GM19372 (cell line): ENCODE measurements at regions not wholly inside any gene's neighbourhood (a gene's known extent, or its start where the extent isn't known, plus 50 kb on each side); places are given as distances from the start of the nearest gene placed in this dataset.
"Not testable (repeated sequence)": the region's sequence is repeated elsewhere in the genome, so short reads cannot be mapped to it uniquely, and the experiment has no call there.

Experiments
- ATAC-seq: cut with Tn5 transposase; IDR thresholded peaks from one replicate; pipeline ENCODE4 v1.9.1; 2021; ENCODE audit warnings: mild to moderate bottlenecking, low read depth, moderate library complexity; ENCODE audit not compliant: unreplicated experiment

DNA sequence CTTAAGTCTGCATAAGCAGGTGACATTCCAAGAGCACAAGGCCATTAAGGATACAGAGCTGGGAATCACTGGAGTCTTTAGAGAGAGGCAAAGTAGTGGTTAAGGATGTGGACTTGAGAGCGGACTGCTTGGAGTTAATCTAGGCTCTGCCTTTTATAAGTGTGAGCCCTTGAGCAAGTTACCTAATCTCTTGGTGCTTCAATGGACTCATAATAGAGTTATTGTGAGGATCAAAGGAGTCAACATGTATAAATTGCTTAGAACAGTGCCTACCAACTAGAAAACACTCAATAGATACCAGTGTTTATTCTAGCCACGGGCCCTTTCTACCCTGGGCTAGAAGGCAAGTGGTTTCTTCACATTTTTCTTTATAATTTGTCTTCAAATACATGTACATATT is 819.4 kb downstream of the NR2F1-AS1 start:
- no peak for ATAC-seq

DNA sequence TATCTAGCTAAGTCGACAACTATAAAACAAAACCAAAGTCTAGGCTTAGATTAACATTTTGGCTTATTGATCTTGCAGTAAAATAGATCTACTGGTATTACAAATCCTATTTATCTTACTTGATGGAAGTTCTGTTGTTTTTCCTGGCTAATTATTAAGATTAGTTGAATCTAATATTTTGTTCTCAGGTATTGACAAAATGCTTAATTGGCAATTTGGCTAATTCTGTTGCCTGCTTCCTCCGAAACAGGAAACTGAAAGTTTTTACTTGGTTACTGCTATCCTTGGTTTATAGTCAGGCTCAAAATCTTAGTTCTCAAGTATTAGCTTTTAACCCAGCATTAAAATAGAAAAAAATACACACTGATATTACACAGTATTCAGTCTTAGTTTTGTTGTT is 820.5 kb downstream of the NR2F1-AS1 start:
- ATAC-seq = no peak

DNA sequence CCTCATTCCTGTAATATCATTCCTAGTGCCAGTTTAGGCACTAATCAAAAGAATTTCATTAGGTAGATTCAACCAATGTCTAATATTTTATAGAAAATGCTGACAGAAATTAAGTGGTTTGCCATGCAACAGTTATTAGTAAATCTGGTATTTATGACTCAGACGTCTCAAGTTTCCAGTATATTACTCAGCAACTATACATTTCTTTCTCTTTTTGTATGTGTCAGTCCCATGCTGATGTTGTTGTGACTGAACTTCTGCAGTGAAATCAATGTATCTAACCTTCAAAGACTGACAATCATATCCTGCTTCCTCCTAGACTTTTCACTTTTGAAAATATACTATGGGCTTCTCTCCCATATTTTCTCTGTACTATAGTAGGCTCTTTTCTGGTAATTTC is 822.5 kb downstream of the NR2F1-AS1 start:
- no peak for ATAC-seq

DNA sequence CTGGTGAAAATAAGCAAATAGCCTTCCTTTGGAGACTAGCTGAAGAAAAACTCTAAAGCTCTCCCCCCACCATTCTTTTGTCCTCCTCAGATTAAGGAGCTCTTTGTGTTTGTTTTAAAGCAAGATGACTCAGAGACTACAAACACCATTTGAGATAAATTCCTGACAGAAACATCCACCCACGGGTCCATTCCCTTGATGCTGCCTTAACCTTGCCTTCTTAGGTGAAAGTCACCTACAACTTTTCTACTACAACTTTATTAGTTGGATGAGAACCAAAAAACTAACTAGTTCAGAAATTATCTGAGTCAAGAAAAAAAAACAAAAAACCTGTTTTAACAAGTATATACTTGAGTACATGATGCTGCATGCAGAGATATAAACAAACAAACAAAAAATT is 831.1 kb downstream of the NR2F1-AS1 start:
- ATAC-seq = no peak

DNA sequence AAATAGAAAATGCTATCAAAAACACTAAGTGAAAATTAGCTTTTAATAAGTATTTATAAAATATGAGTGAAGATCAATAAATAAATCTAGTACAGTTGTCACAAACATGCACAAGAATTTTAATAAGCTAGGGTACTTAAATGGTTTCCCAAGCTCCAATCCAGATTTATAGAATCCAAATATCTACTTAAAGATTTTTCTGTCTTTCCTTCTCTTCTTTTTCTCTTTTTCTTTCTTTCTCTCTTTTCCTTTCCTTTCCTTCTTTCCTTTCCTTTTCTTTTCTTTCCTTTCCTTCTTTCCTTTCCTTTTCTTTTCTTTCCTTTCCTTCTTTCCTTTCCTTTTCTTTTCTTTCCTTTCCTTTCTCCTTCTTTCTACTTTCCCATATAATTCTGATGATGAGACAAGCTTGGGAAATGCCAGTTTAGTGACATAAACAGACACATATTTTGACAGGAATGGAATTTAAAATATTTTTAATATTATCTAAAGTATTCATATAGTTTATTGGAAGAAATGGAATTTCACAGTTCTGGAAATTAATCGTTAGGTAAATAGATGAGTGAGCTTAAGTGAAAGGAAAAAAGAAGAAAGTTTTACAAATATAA is 832.8 kb downstream of the NR2F1-AS1 start:
- ATAC-seq = no peak

DNA sequence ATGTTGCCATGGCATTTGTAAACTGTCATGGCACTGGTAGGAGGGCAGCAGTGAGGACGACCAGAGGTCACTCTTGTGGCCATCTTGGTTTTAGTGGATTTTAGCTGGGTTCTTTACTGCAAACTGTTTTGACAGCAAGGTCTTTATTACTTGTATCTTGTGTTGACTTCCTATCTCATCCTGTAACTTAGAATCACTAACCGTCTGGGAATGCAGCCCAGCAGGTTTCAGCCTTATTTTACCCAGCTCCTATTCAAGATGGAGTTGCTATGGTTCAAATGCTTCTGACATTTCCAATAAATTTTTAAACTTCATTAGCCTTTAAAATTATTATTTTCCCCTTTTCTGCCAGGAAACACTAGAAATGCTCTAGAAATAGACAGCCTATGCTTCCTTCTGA is 839.1 kb downstream of the NR2F1-AS1 start:
- no peak for ATAC-seq

DNA sequence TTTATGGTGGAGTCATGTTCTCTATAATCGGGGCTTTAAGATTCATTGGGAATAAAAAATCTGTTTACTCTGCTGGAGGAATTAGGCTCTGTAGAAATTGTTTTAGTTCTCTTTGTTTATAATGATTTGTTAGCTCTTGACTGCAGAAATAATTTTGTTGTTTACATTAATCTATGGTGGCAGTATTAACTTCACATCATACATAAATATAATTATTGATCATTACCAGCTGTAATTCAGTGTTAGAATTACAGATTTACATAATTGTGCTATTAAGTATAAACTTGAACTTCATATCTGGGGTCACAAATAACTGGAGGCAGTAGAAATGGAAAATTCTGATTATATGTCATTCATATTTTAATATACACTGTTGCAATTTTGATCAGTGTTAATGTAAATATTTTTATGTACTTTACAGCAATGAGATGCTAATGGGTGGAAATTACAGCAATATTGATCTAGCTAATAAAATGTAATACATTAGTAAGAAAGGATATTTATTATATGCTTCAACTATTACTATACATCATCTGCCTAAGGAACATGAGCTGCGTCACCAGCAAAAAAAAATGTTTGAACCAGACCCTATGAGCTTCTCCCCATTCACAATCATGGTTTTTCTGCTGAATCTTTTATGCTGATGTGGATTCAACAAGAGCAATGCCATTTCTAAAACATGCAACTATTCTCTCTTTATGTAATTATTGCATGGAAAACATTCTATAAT is 846.6 kb downstream of the NR2F1-AS1 start:
- ATAC-seq = no peak

DNA sequence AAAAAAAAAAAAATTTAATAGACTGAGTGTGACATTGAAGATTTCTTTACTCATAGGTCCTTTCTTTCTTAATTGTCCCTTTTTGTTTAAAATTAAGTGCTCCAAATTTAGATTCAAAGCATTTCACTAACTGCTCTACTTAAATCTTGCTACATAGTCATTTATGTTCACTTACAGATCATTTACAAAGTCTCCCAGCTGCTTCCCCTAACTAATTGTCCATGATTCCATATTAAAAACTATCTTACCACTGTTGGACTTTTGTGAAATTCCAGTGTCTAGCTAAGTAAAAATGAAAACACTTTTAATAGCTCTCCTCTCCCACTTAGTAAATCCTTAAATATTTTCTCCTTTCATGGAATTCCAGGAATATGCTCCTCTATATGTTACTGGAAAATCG is 850.5 kb downstream of the NR2F1-AS1 start:
- no peak for ATAC-seq

DNA sequence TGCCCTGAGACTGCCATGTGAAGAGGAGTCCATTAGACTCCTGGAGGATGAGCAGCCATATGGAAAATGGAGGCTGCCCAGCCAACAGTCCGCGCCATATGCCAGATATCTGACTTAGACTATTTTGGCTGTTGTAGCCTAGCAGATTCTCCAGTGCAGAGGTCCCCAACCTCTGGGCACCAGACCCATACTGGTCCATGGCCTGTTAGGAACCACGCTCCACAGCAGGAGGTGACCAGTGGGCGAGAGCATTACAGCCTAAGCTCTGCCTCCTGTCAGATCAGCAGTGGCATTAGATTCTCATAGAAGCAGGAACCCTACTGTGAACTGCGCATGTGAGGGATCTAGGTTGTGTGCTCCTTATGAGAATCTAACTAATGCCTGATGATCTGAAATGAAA is 851.9 kb downstream of the NR2F1-AS1 start:
- ATAC-seq = no peak

DNA sequence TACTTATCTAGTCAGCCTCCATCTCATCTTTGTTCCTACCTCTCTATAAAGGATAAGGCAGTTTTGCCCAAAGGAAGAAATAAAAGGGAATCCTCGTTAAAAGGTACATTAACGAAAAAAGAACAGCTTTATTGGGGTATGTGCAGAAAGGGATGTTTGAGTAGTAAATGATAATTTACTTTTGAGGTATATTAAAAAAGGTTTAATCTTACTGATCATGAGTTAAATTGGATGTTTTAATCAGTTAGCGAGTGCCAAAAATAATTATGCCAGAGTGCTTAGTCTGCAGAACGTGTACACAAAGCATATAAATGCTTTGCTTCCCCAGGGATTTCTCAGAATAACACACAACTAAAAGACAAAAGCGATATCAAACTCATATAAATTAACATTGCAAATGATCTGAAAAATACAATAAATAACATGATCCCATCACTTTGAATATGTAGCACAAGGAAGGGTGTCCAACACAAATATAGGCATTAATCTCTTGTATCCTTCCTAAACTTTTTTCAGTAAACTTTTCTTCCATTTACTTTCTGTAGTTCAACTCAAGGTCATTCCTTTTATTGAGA is 865.0 kb downstream of the NR2F1-AS1 start:
- no peak for ATAC-seq

DNA sequence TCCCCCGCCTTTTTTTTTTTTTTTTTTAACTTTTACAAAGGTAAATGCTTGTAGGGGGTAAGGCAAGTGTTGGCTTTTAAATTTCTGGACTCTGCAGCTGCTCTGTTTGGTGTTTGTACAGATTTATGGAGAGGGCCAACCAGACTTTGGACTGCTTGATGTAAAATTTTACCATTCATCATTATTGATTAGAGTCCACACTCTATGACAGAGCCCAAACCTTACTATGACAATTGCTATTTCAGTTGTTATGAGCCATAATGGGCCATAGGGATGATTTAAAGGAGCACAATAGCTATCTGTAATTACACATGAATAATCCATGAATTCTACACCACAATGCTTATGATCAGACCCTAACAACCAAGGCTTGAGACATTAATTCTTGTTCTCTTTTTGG is 867.2 kb downstream of the NR2F1-AS1 start:
- no peak for ATAC-seq

DNA sequence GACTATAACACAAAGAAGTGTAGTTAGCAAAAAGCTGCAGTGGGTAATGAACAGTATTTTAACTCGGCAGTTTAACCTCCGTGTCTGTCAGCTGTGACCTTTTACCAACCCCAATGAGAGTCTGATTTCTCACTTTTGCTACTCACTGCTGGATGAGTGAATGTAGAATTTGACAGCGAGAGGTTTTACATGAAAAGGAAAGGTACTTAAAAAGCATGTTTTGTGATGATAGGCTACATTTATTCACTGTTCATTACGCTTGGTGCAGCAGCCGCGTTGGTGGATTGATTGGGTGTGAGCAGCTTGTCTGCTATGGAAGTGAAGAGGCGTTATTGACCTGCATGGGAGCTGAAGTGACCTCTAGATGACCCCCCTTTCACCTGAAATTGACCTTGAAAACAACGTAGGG is 867.7 kb downstream of the NR2F1-AS1 start:
- no peak for ATAC-seq

DNA sequence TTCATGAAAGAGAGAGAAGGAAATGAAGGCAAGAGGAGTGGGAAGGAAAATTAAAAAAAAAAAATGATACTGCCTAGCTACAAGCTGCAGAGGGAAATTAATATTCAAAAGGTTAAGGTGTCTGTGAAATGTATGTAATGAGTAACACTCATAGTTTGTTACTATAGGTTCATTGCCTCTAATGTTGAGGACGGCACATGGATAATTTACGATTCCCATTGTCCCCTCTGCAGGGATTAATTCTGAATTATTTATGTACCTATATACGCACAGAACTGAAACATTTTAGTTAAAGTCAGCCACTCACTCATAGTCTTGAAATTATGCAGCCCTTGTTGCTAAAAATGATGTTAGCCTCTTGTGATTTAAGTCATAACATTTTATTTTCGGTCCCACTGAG is 869.1 kb downstream of the NR2F1-AS1 start:
- ATAC-seq = no peak

DNA sequence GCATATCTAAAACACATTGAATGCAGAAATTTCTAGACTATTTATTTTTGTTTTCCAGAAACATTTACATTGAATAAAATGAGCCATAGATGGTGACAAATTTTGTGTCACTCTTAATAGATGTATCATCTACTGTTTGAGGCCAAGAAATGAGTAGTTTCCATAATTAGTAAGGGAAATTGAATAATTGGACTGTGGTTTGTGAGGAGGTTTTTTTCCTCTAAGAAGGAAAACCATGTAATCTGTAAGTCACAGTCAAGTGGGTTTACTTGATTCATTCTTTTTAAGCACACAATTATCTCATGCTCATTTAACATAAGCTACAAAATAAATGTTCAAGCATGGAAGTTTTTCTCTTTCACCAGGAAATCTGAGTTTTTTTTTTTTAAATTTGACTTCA is 876.4 kb downstream of the NR2F1-AS1 start:
- no peak for ATAC-seq

DNA sequence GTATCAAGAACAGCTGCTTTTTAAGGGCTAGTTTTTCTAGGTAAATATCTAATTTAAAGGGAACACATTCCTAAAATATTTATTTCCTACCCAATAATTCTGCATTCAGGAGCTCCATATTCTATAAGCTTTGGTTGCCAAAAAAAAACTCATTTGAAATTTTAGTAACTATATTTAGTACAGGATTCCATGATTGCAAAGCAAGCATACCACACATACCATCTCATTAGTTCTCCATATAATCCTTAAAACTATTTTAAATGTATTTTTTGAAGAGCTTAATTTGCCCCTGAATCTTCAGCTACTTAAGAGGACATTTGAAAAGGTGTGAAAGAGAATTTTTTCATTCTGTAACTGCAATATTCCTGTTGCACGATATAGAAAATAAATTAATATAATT is 877.0 kb downstream of the NR2F1-AS1 start:
- ATAC-seq = no peak

DNA sequence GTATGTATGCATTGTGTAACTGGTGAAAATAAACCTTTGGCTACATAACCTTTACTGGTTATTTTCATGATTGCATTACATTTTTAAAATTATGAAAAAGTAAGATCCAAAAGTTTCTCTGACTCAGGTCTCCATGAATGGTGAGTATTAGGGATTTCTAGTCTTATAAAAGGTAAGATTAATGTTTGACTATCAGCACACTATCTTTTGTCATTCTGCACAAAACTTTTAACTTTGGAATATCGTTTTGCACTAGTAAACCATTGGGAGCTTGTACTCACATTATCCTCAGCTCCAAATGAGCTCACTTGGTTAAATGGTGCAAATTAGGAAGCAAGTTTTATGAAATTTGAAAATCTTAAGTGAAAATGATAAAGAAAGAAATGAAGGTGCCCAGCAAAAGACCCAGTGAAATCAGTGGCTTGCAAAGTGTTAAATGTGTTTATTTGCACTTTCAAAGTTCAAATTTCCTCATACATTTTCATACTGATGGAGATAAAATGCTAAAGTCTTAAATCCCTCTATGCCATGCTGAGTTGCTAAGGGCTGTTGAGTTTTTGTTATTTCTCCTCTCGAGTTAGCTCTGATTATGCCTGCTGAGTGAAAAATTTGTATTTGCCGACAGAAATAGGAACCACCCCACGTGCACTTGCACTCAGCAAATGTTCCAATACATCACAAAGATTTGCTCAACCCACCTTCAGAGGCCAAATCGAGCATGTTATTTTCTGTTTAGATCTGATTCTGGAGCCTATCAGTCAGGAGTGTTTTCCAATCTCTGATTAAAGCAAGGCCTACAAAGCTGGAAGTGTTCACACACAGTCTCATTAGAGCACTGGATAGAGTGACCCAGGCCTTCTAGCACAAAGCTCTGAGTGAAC is 885.7 kb downstream of the NR2F1-AS1 start:
- ATAC-seq = no peak

DNA sequence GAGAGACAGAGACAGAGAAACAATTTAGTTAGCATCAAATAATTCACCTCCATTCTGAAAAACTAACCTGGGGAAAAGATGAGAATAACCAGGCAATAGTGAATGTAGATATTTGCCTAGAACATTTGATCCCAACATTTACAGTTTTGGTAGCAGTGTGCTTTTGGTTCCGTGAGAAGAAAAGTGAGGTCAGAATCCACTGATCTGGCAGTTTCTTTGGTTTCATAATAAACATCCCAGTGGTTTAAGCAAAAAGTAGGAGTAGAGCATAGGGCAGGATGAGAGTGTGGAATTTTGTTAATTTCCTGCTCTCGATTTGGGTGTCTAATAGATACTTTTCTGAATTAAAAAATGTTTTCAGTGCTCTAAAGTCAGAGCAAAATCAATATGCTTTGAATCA is 887.0 kb downstream of the NR2F1-AS1 start:
- no peak for ATAC-seq

DNA sequence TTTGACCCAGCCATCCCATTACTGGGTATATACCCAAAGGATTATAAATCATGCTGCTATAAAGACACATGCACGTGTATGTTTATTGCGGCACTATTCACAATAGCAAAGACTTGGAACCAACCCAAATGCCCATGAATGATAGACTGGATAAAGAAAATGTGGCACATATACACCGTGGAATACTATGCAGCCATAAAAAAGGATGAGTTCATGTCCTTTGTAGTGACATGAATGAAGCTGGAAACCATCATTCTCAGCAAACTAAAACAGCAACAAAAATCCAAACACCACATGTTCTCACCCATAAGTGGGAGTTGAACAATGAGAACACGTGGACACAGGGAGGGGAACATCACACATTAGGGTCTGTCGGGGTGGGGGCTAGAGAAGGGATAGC is 889.1 kb downstream of the NR2F1-AS1 start:
- not testable (repeated sequence) for ATAC-seq

DNA sequence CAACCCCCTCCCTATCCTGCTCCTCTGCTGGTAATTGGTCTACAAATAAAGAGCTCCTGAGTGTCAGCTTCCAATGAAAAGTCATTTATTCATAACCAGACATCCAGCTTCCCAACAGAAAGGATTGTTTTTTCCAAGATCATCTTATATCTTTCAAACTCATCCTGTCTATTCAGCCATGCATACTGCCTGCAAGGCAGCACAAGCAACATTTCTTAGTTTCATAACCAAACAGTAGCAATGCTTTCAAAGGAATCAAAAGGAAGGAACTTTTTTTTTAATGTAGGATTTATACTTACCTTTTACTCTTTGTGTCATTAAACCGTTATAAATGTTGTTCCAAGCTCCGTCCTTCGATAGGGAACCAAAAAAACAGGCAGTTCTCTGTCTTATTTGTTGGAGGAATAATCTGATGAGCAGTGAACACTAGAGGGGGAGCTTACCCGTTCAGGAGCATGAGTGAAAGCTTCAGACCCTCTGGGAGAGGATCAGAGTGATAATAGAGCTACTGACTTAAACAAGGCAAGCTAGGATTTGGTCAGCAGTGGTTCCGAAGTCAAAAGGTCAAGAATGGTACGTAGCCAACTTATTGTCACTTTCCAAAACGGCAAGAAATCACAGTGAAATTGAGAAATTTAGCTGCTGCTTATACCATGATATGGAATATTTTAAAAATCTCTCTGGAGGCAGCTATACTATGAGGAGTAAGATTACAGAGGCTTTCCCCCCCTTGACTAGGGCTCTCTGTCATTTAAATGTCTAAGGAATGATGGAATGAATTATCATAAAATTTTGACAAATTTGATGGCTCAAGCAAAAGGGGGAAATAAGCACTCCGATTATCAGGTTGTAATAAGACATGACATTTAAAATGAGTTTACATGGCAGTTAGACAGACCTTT is 892.9 kb downstream of the NR2F1-AS1 start:
- no peak for ATAC-seq

DNA sequence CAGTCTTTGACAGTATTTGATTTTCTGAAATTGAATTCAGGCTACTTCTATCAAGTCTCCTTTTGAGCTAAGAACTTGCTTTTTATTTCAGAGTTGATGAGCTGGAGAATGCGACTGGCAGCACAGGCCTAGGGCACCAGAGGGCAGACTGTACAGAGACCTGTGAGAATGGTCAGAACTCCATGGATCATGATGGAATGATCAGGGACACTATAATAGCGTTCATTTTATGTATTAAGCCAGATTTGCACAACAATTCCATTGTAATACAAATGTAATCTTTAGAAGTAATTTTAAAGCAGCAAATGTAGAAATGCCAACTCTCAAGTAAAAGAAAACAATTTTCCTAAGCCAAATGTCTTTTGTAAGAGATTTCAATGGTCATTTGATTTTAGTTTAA is 902.4 kb downstream of the NR2F1-AS1 start:
- no peak for ATAC-seq
